IMR-90 (cell line): ENCODE measurements at regions not wholly inside any gene's neighbourhood (a gene's known extent, or its start where the extent isn't known, plus 50 kb on each side); places are given as distances from the start of the nearest gene placed in this dataset.

Experiments
- ATAC-seq: fragments of 200-7000 bp; cut with Tn5 transposase; 2 replicates; pipeline ENCODE4 v1.9.1; 2020; ENCODE audit warnings: low read depth, mild to moderate bottlenecking, moderate library complexity
- BruUV-seq: library from RNA; stranded (reverse); fragments of 400-500 nt; replicated peaks from 2 replicates; lab custom pipeline; 2021; lab: Mats Ljungman, UMichigan
- CTCF ChIA-PET: fragments of 300-600 bp; formaldehyde crosslinking; extraction: SDS; loops from one replicate; lab custom pipeline; 2021; ENCODE audit warnings: antibody characterized with exemption; lab: Yijun Ruan, JAX
- POLR2A ChIA-PET: fragments of 300-600 bp; sonication (Branson Sonifier 250); formaldehyde crosslinking; loops from one replicate; lab custom pipeline; 2022; ENCODE audit warnings: antibody characterized with exemption; ENCODE audit not compliant: unreplicated experiment; lab: Charles Lee
- DNase-seq: peaks from one replicate; pipeline ENCODE4 v3.0.0; 2013
- H2AFZ ChIP-seq: replicated peaks from 2 replicates; pipeline ENCODE3; 2013; ENCODE audit warnings: low read length, mild to moderate bottlenecking; ENCODE audit not compliant: poor library complexity
- H2AK5ac ChIP-seq: 2 replicates; pipeline ENCODE4 v1.6.1; 2013; ENCODE audit warnings: low read depth, low read length, inconsistent platforms
- H2AK9ac ChIP-seq: replicated peaks from 2 replicates; pipeline ENCODE3; 2013; ENCODE audit warnings: mild to moderate bottlenecking, low read depth, low read length, moderate library complexity; ENCODE audit not compliant: poor library complexity
- H2BK120ac ChIP-seq: 2 replicates; pipeline ENCODE4 v1.6.1; 2013; ENCODE audit warnings: low read depth, low read length, inconsistent platforms
- H2BK15ac ChIP-seq: 3 replicates; pipeline ENCODE4 v1.6.1; 2013; ENCODE audit warnings: low read depth, low read length, inconsistent platforms
- H2BK20ac ChIP-seq: 2 replicates; pipeline ENCODE4 v1.6.1; 2013; ENCODE audit warnings: low read depth, mild to moderate bottlenecking, inconsistent platforms, low read length, moderate library complexity
- H2BK5ac ChIP-seq: 2 replicates; pipeline ENCODE4 v1.6.1; 2013; ENCODE audit warnings: mild to moderate bottlenecking, low read depth, low read length, inconsistent platforms; ENCODE audit not compliant: poor library complexity, severe bottlenecking
- H3K14ac ChIP-seq: replicated peaks from 2 replicates; pipeline ENCODE4 v1.6.1; 2013; ENCODE audit warnings: low read depth, low read length, inconsistent platforms
- H3K18ac ChIP-seq: 2 replicates; pipeline ENCODE4 v1.6.1; 2013; ENCODE audit warnings: low read depth, low read length, control low read depth
- H3K23ac ChIP-seq: 2 replicates; pipeline ENCODE4 v1.6.1; 2013; ENCODE audit warnings: low read depth, low read length, inconsistent platforms
- H3K27ac ChIP-seq: 2 replicates; pipeline ENCODE4 v1.5.1; 2013; ENCODE audit warnings: mild to moderate bottlenecking, control low read depth, low read length; ENCODE audit not compliant: insufficient read depth
- H3K27me3 ChIP-seq: 2 replicates; pipeline ENCODE4 v1.6.1; 2013; ENCODE audit warnings: low read length; ENCODE audit not compliant: control insufficient read depth, insufficient read depth
- H3K36me3 ChIP-seq: 2 replicates; pipeline ENCODE4 v1.6.1; 2013; ENCODE audit warnings: low read length, mixed read lengths; ENCODE audit not compliant: control insufficient read depth, insufficient read depth
- H3K4ac ChIP-seq: 2 replicates; pipeline ENCODE4 v1.6.1; 2013; ENCODE audit warnings: low read depth, low read length, inconsistent platforms
- H3K4me1 ChIP-seq: 2 replicates; pipeline ENCODE4 v1.6.1; 2013; ENCODE audit warnings: low read length, mixed read lengths; ENCODE audit not compliant: control insufficient read depth, insufficient read depth
- H3K4me2 ChIP-seq: 2 replicates; pipeline ENCODE4 v1.6.1; 2013; ENCODE audit warnings: low read depth, mild to moderate bottlenecking, control low read depth, low read length, moderate library complexity
- H3K4me3 ChIP-seq: 2 replicates; pipeline ENCODE4 v1.5.1; 2013; ENCODE audit warnings: low read depth, mild to moderate bottlenecking, control low read depth, low read length, moderate library complexity; ENCODE audit not compliant: insufficient read depth
- H3K56ac ChIP-seq: 2 replicates; pipeline ENCODE4 v1.6.1; 2013; ENCODE audit warnings: low read length, inconsistent platforms; ENCODE audit not compliant: insufficient read depth; ENCODE audit errors: extremely low read depth
- H3K79me1 ChIP-seq, 2 experiments: 2 replicates each; pipeline ENCODE4 v1.6.1; 2013; ENCODE audit warnings: low read length in 2 of 2, inconsistent platforms in 1 of 2, low read depth in 1 of 2
- H3K9ac ChIP-seq: 2 replicates; pipeline ENCODE4 v1.6.1; 2013; ENCODE audit warnings: low read depth, low read length, control low read depth
- H3K9me1 ChIP-seq: 2 replicates; pipeline ENCODE4 v1.6.1; 2013; ENCODE audit warnings: low read length, inconsistent platforms; ENCODE audit not compliant: insufficient read depth
- H3K9me3 ChIP-seq: 2 replicates; pipeline ENCODE4 v1.6.1; 2013; ENCODE audit warnings: low read length; ENCODE audit not compliant: control insufficient read depth, insufficient read depth
- H4K20me1 ChIP-seq: 2 replicates; pipeline ENCODE4 v1.6.1; 2013; ENCODE audit warnings: low read length, inconsistent platforms; ENCODE audit not compliant: insufficient read depth
- H4K5ac ChIP-seq: 2 replicates; pipeline ENCODE4 v1.6.1; 2013; ENCODE audit warnings: mild to moderate bottlenecking, low read depth, low read length, control low read depth
- H4K8ac ChIP-seq, 2 experiments: 2 replicates each; pipeline ENCODE4 v1.6.1; 2013; ENCODE audit warnings: low read depth in 2 of 2, low read length in 2 of 2, control low read depth in 1 of 2, inconsistent platforms in 1 of 2
- H4K91ac ChIP-seq: 2 replicates; pipeline ENCODE4 v1.6.1; 2013; ENCODE audit warnings: low read depth, low read length, inconsistent platforms; ENCODE audit not compliant: insufficient read depth
- CEBPB ChIP-seq: IDR thresholded peaks from 2 replicates; pipeline ENCODE4 v1.6.1; 2012; ENCODE audit warnings: low read depth, low read length, improper control_type of control experiment
- FOS ChIP-seq: fragments of 150-350 bp; IDR thresholded peaks from 2 replicates; pipeline ENCODE4 v1.6.1; 2016; ENCODE audit warnings: low read depth, low read length
- MAZ ChIP-seq: IDR thresholded peaks from 2 replicates; pipeline ENCODE4 v1.6.1; 2012; ENCODE audit warnings: low read depth, mild to moderate bottlenecking, low read length, improper control_type of control experiment, moderate library complexity, borderline replicate concordance
- POLR2A ChIP-seq: IDR thresholded peaks from 2 replicates; pipeline ENCODE4 v1.6.1; 2012; ENCODE audit warnings: mild to moderate bottlenecking, low read depth, low read length
- RCOR1 ChIP-seq: IDR thresholded peaks from 2 replicates; pipeline ENCODE4 v1.6.1; 2012; ENCODE audit warnings: mild to moderate bottlenecking, low read length, improper control_type of control experiment; ENCODE audit not compliant: insufficient replicate concordance
- RFX5 ChIP-seq: IDR thresholded peaks from 2 replicates; pipeline ENCODE4 v1.8.0; 2012; ENCODE audit warnings: low read depth, mild to moderate bottlenecking, low read length, moderate library complexity
- WGBS, 2 experiments: methylation state at CpG; one replicate each; pipeline versions ENCODE4 v1.1.5 to v1.1.7; 2013; ENCODE audit warnings: missing lambda C conversion rate in 2 of 2; ENCODE audit not compliant: insufficient read length in 1 of 2; ENCODE audit errors: extremely low coverage in 2 of 2; 5-methylcytosine and 5-hydroxymethylcytosine counted together
- dilution Hi-C: fragments of 300-500 bp; cut with HindIII; formaldehyde crosslinking; loops from one replicate; pipeline ENCODE4 v1.14.3; 2018; ENCODE audit warnings: low sequenced_read_pairs; ENCODE audit not compliant: unreplicated experiment
- in situ Hi-C: fragments of 300-500 bp; cut with MboI; formaldehyde crosslinking; loops from 3 replicates; pipeline ENCODE4 v1.14.3; 2019; ENCODE audit warnings: low sequenced_read_pairs, inconsistent platforms, mixed read lengths
- intact Hi-C: fragments of 100-400 bp; cut with micrococcal nuclease; formaldehyde crosslinking; loops from 2 replicates; pipeline ENCODE4 v1.10.0; 2022
- TF ChIP-seq, protein P1 (sequence below): fragments of 150-350 bp; IDR thresholded peaks from 2 replicates; pipeline ENCODE4 v1.6.1; 2017; ENCODE audit warnings: mild to moderate bottlenecking, antibody characterized with exemption, low read length, low read depth

DNA sequence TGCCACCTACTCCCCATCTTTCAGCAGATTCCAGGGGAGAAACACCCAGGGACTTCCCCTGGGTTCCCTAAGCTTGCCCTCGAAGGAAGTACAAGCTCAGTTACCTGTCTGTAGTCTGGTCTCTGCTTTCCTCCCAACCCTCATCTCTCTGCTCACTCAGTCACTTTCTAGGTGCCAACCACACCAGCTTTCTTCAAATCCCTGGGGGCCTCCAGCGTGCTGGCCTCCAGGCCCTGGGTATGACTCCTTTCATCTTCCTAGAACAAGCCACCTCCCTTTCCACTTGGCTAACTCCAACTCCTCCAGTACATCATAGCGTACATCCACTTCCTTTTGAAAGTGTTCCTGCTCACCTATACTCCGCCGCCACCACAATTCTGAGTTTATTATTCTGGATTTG lies 222.6 kb downstream of the SNX18 start:
- DNase-seq (no peak), ATAC-seq (no peak)
- TF ChIP-seq, protein P1, sequence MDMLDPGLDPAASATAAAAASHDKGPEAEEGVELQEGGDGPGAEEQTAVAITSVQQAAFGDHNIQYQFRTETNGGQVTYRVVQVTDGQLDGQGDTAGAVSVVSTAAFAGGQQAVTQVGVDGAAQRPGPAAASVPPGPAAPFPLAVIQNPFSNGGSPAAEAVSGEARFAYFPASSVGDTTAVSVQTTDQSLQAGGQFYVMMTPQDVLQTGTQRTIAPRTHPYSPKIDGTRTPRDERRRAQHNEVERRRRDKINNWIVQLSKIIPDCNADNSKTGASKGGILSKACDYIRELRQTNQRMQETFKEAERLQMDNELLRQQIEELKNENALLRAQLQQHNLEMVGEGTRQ = no peak
- TF ChIP-seq CEBPB (no peak), RCOR1 (no peak), FOS (no peak), POLR2A (no peak), MAZ (no peak), RFX5 (no peak)
- Histone ChIP-seq H3K4me2 (no peak overlapping the region), H2AK9ac (no peak overlapping the region), H2BK15ac (peak overlapping the region; percentile 98; the same call in 2 of the 3 replicates), H2BK120ac (peak overlapping the region; percentile 97), H2BK20ac (peak overlapping the region; percentile 96), H3K4me1 (peaks cover 30% of the 10 kb centered on the region), H3K9me3 (no peaks in the 10 kb centered on the region), H2BK5ac (no peak overlapping the region), H4K91ac (peak overlapping the region; percentile 96), H3K56ac (no peak overlapping the region), H3K9ac (no peak overlapping the region), H3K4ac (peak overlapping the region; percentile 94), H2AK5ac (peak overlapping the region; percentile 99; the same call in 1 of the 2 replicates), H4K20me1 (no peaks in the 10 kb centered on the region), H3K14ac (peak overlapping the region; percentile 97), H3K79me1 (peaks cover 6 to 44% of the 10 kb centered on the region in 2 experiments; a peak in 3 of 4 replicates), H4K5ac (peak overlapping the region; percentile 1; the same call in 1 of the 2 replicates), H3K36me3 (no peaks in the 10 kb centered on the region), H3K4me3 (no peak overlapping the region), H3K27ac (no peak overlapping the region), H3K27me3 (no peaks in the 10 kb centered on the region), H4K8ac (peak overlapping the region in 1 of 2 experiments; percentile 83; a peak in 2 of 4 replicates), H3K23ac (no peak overlapping the region), H3K9me1 (peaks cover 25% of the 10 kb centered on the region), H3K18ac (peak overlapping the region; percentile 50; the same call in 1 of the 2 replicates), H2AFZ (no peak overlapping the region)
- in situ Hi-C loops (loop anchor here (25.0 kb wide), 1 partner anchor 422 kb away; the partner anchor contains the start of genes CDC20B and GPX8), dilution Hi-C loops (no loop called here), intact Hi-C loops (loop anchor here (5.0 kb wide), 1 partner anchor 417 kb away; no protein-coding TSS in a partner anchor)
- 96% methylated on average over 4 of the region's 5 CpGs; no CpG with 5 or more reads in 1 of the 2 experiments for WGBS, 2 experiments
- no TSS peak for BruUV-seq
- POLR2A ChIA-PET = interaction anchor here (0.6 kb wide), 1 partner anchor 150 kb away, joined by 7 read pairs; no protein-coding TSS in a partner anchor
- CTCF ChIA-PET = no interaction called here
